GM23338 (cell line): ENCODE measurements at regions not wholly inside any gene's neighbourhood (a gene's known extent, or its start where the extent isn't known, plus 50 kb on each side); places are given as distances from the start of the nearest gene placed in this dataset.

ENCODE experiments used
- ATAC-seq: fragments of 200-7000 bp; cut with Tn5 transposase; 3 replicates; pipeline ENCODE4 v1.9.1; 2020
- DNase-seq: peaks from one replicate; pipeline ENCODE4 v3.0.0-alpha.2; 2015; ENCODE audit warnings: low spot score
- H2AFZ ChIP-seq: fragments of 200-600 bp; sonication (generic); 2 replicates; pipeline ENCODE4 v1.8.0; 2016; ENCODE audit warnings: antibody characterized with exemption, mild to moderate bottlenecking, moderate library complexity
- H3F3A ChIP-seq: fragments of 200-600 bp; sonication (generic); replicated peaks from 2 replicates; pipeline ENCODE4 v1.8.0; 2017; ENCODE audit warnings: antibody characterized with exemption, mixed run types, low read depth
- H3K27ac ChIP-seq: fragments of 200-600 bp; sonication (generic); 2 replicates; pipeline ENCODE4 v1.6.1; 2016; ENCODE audit warnings: low read depth
- H3K27me3 ChIP-seq: fragments of 200-600 bp; sonication (generic); 2 replicates; pipeline ENCODE4 v1.8.0; 2016; ENCODE audit warnings: mild to moderate bottlenecking, mixed run types, moderate library complexity; ENCODE audit not compliant: insufficient read depth
- H3K36me3 ChIP-seq: fragments of 200-600 bp; sonication (generic); 2 replicates; pipeline ENCODE4 v1.8.0; 2016; ENCODE audit warnings: mild to moderate bottlenecking; ENCODE audit not compliant: insufficient read depth
- H3K4me1 ChIP-seq: fragments of 200-600 bp; sonication (generic); 2 replicates; pipeline ENCODE4 v1.8.0; 2016; ENCODE audit warnings: mild to moderate bottlenecking, moderate library complexity; ENCODE audit not compliant: insufficient read depth
- H3K4me2 ChIP-seq: fragments of 200-600 bp; sonication (generic); 2 replicates; pipeline ENCODE4 v1.7.1; 2017; ENCODE audit warnings: mixed run types
- H3K4me3 ChIP-seq: fragments of 200-600 bp; sonication (generic); 2 replicates; pipeline ENCODE4 v1.6.1; 2016; ENCODE audit warnings: mixed run types
- H3K79me2 ChIP-seq: fragments of 200-600 bp; sonication (generic); replicated peaks from 2 replicates; pipeline ENCODE4 v1.8.0; 2017; ENCODE audit warnings: mild to moderate bottlenecking; ENCODE audit not compliant: insufficient read depth
- H3K9me2 ChIP-seq: fragments of 200-600 bp; sonication (generic); 2 replicates; pipeline ENCODE4 v1.8.0; 2017; ENCODE audit not compliant: insufficient read depth
- H4K20me1 ChIP-seq: fragments of 200-600 bp; sonication (generic); replicated peaks from 2 replicates; pipeline ENCODE4 v1.8.0; 2017; ENCODE audit warnings: mild to moderate bottlenecking; ENCODE audit not compliant: insufficient read depth
- H3K27ac Mint-ChIP-seq: 2 replicates; pipeline ENCODE4 v1.8.0; 2020; ENCODE audit warnings: inconsistent platforms, mild to moderate bottlenecking, moderate library complexity, mixed read lengths
- H3K27me3 Mint-ChIP-seq: 3 replicates; pipeline ENCODE4 v1.8.0; 2022; ENCODE audit warnings: low read depth, mild to moderate bottlenecking, moderate library complexity, mixed read lengths, inconsistent platforms; ENCODE audit not compliant: insufficient read depth, poor library complexity
- H3K36me3 Mint-ChIP-seq: 3 replicates; pipeline ENCODE4 v1.8.0; 2021; ENCODE audit warnings: low read depth, mild to moderate bottlenecking, inconsistent platforms, moderate library complexity, mixed read lengths
- H3K4me1 Mint-ChIP-seq: 3 replicates; pipeline ENCODE4 v1.8.0; 2020; ENCODE audit warnings: mild to moderate bottlenecking, inconsistent platforms, mixed read lengths
- H3K4me3 Mint-ChIP-seq: 3 replicates; pipeline ENCODE4 v1.8.0; 2021; ENCODE audit warnings: moderate library complexity, mild to moderate bottlenecking, inconsistent platforms, mixed read lengths
- H3K9me3 Mint-ChIP-seq: 3 replicates; pipeline ENCODE4 v1.8.0; 2020; ENCODE audit warnings: moderate library complexity, mild to moderate bottlenecking, inconsistent platforms, mixed read lengths
- CREB1 ChIP-seq: fragments of 250-450 bp; sonication (Bioruptor Pico); IDR thresholded peaks from 2 replicates; pipeline ENCODE4 v1.5.0; 2020; ENCODE audit warnings: low read depth, mild to moderate bottlenecking, moderate library complexity
- ETS1 ChIP-seq: IDR thresholded peaks from 2 replicates; pipeline ENCODE4 v1.6.1; 2016; ENCODE audit warnings: antibody characterized with exemption
- EZH2 ChIP-seq: fragments of 200-600 bp; sonication (generic); IDR thresholded peaks from one replicate; pipeline ENCODE4 v1.8.0; 2017; ENCODE audit warnings: antibody characterized with exemption, mild to moderate bottlenecking, low read depth; ENCODE audit not compliant: unreplicated experiment
- EZH2phosphoT487 ChIP-seq: fragments of 200-600 bp; sonication (generic); IDR thresholded peaks from one replicate; pipeline ENCODE4 v1.8.1; 2018; ENCODE audit warnings: antibody characterized with exemption; ENCODE audit not compliant: unreplicated experiment
- JUNB ChIP-seq: IDR thresholded peaks from one replicate; pipeline ENCODE4 v1.6.1; 2016; ENCODE audit warnings: antibody characterized with exemption; ENCODE audit not compliant: unreplicated experiment
- NANOG ChIP-seq: IDR thresholded peaks from 2 replicates; pipeline ENCODE4 v1.6.1; 2016; ENCODE audit warnings: antibody characterized with exemption, borderline replicate concordance
- POLR2AphosphoS5 ChIP-seq: IDR thresholded peaks from 2 replicates; pipeline ENCODE4 v1.6.1; 2016; ENCODE audit warnings: antibody characterized with exemption, low read depth
- STAT1 ChIP-seq: IDR thresholded peaks from one replicate; pipeline ENCODE4 v1.6.1; 2016; ENCODE audit warnings: antibody characterized with exemption; ENCODE audit not compliant: unreplicated experiment
- ZNF114 ChIP-seq: fragments of 250-450 bp; sonication (Bioruptor Pico); IDR thresholded peaks from 2 replicates; pipeline ENCODE4 v1.5.0; 2020; ENCODE audit warnings: mild to moderate bottlenecking, moderate library complexity
- ZNF331 ChIP-seq: fragments of 250-450 bp; sonication (Bioruptor Pico); IDR thresholded peaks from 2 replicates; pipeline ENCODE4 v1.5.0; 2020; ENCODE audit warnings: low read depth, mild to moderate bottlenecking, moderate library complexity
- ZNF462 ChIP-seq: fragments of 250-450 bp; sonication (Bioruptor Pico); IDR thresholded peaks from 2 replicates; pipeline ENCODE4 v1.5.0; 2020; ENCODE audit warnings: mild to moderate bottlenecking, moderate library complexity
- TF ChIP-seq, protein P1 (sequence below), 2 experiments: fragments of 200-600 bp in 1 of 2; sonication (generic) in 1 of 2; conservative IDR thresholded peaks; 2 replicates each; pipeline versions ENCODE4 v1.5.1 to v1.6.1; 2016 to 2017; ENCODE audit warnings: antibody characterized with exemption in 2 of 2, low read depth in 2 of 2, mild to moderate bottlenecking in 2 of 2, moderate library complexity in 1 of 2
- TF ChIP-seq, protein P2 (sequence below): IDR thresholded peaks from one replicate; pipeline ENCODE4 v1.6.1; 2018; ENCODE audit warnings: antibody characterized with exemption; ENCODE audit not compliant: unreplicated experiment

DNA sequence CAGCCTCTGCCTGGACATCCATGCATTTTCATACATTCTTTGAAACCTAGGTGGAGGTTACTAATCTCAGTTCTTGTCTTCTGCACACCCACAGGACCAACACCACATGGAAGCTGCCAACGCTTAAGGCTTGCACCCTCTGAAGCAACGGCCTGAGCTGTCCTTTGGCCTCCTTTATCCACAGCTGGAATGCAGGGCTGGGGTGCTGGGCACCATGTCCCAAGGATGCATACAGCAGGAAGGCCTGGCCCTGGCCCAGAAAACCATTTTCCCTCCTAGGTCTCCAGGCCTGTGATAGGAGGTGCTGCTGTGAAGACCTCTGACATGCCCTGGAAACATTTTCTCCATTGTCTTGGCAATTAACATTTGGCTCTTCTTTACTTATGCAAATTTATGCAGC, 1168.6 kb downstream of the KCNT2 start:
- Histone ChIP-seq H3K36me3 (no peaks in the 10 kb centered on the region), H3K9me2 (no peaks in the 10 kb centered on the region; the same call in 1 of the 2 replicates), H3K4me2 (no peak overlapping the region), H3K27me3 (no peaks in the 10 kb centered on the region), H3K4me3 (no peak overlapping the region), H3K4me1 (no peaks in the 10 kb centered on the region), H3K79me2 (no peaks in the 10 kb centered on the region), H3F3A (no peaks in the 10 kb centered on the region), H4K20me1 (no peaks in the 10 kb centered on the region), H2AFZ (peak overlapping the region; percentile 28; the same call in 1 of the 2 replicates), H3K27ac (no peak overlapping the region)
- Mint-ChIP-seq H3K36me3 (0 out of 3 replicates have a peak, but pooled peaks cover 3% of the 10 kb centered on the region), H3K4me1 (peaks cover 3% of the 10 kb centered on the region; the same call in 1 of the 3 replicates), H3K27ac (no peak overlapping the region), H3K4me3 (no peak overlapping the region), H3K9me3 (no peaks in the 10 kb centered on the region), H3K27me3 (no peaks in the 10 kb centered on the region)
- DNase-seq (no peak), ATAC-seq (no peak)
- TF ChIP-seq ZNF462 (CRISPR knock-in tag) = no peak
- TF ChIP-seq STAT1 = no peak
- TF ChIP-seq JUNB = no peak
- no peak for TF ChIP-seq ZNF114 (CRISPR knock-in tag)
- no peak for TF ChIP-seq CREB1
- no peak for TF ChIP-seq EZH2
- no peak for TF ChIP-seq NANOG
- TF ChIP-seq ZNF331 = no peak
- TF ChIP-seq EZH2phosphoT487 = no peak
- TF ChIP-seq, protein P1, sequence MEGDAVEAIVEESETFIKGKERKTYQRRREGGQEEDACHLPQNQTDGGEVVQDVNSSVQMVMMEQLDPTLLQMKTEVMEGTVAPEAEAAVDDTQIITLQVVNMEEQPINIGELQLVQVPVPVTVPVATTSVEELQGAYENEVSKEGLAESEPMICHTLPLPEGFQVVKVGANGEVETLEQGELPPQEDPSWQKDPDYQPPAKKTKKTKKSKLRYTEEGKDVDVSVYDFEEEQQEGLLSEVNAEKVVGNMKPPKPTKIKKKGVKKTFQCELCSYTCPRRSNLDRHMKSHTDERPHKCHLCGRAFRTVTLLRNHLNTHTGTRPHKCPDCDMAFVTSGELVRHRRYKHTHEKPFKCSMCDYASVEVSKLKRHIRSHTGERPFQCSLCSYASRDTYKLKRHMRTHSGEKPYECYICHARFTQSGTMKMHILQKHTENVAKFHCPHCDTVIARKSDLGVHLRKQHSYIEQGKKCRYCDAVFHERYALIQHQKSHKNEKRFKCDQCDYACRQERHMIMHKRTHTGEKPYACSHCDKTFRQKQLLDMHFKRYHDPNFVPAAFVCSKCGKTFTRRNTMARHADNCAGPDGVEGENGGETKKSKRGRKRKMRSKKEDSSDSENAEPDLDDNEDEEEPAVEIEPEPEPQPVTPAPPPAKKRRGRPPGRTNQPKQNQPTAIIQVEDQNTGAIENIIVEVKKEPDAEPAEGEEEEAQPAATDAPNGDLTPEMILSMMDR (conservative IDR thresholded peaks at IDR 0.05; ENCODE audit: low read depth in 2 of 2) = no peak
- no peak for TF ChIP-seq ETS1
- TF ChIP-seq, protein P2, sequence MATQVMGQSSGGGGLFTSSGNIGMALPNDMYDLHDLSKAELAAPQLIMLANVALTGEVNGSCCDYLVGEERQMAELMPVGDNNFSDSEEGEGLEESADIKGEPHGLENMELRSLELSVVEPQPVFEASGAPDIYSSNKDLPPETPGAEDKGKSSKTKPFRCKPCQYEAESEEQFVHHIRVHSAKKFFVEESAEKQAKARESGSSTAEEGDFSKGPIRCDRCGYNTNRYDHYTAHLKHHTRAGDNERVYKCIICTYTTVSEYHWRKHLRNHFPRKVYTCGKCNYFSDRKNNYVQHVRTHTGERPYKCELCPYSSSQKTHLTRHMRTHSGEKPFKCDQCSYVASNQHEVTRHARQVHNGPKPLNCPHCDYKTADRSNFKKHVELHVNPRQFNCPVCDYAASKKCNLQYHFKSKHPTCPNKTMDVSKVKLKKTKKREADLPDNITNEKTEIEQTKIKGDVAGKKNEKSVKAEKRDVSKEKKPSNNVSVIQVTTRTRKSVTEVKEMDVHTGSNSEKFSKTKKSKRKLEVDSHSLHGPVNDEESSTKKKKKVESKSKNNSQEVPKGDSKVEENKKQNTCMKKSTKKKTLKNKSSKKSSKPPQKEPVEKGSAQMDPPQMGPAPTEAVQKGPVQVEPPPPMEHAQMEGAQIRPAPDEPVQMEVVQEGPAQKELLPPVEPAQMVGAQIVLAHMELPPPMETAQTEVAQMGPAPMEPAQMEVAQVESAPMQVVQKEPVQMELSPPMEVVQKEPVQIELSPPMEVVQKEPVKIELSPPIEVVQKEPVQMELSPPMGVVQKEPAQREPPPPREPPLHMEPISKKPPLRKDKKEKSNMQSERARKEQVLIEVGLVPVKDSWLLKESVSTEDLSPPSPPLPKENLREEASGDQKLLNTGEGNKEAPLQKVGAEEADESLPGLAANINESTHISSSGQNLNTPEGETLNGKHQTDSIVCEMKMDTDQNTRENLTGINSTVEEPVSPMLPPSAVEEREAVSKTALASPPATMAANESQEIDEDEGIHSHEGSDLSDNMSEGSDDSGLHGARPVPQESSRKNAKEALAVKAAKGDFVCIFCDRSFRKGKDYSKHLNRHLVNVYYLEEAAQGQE = no peak
- TF ChIP-seq POLR2AphosphoS5 = no peak
